K562 (cell line): ENCODE measurements at regions not wholly inside any gene's neighbourhood (a gene's known extent, or its start where the extent isn't known, plus 50 kb on each side); places are given as distances from the start of the nearest gene placed in this dataset.

Experiments
- ATAC-seq: fragments of 200-7000 bp; cut with Tn5 transposase; 3 replicates; pipeline ENCODE4 v1.9.1; 2020; ENCODE audit warnings: moderate library complexity
- BruUV-seq: library from RNA; stranded (reverse); fragments of 400-500 nt; replicated peaks from 2 replicates; lab custom pipeline; 2021; lab: Mats Ljungman, UMichigan
- CTCF ChIA-PET: fragments of 300-600 bp; formaldehyde crosslinking; extraction: SDS; loops from one replicate; lab custom pipeline; 2021; ENCODE audit warnings: low intra/inter-chr PET ratio; lab: Yijun Ruan, JAX
- POLR2A ChIA-PET: fragments of 300-600, 350-650 bp; sonication (Branson Sonifier 250); formaldehyde crosslinking; extraction: SDS; loops from one replicate; lab custom pipeline; 2021; ENCODE audit warnings: antibody characterized with exemption, inconsistent platforms; lab: Yijun Ruan, JAX
- DNase-seq, 4 experiments: peaks; one replicate each; pipeline versions ENCODE4 v3.0.0 to v3.0.0-alpha.2; 2011 to 2018; ENCODE audit warnings: low spot score in 3 of 4, mixed read lengths in 3 of 4; ENCODE audit errors: extremely low read depth in 1 of 4
- FAIRE-seq: peaks from 2 replicates; lab custom pipeline; 2011; peaks lifted over from hg19 to GRCh38; lab: Jason Lieb, UNC
- H2AFZ ChIP-seq: 2 replicates; pipeline ENCODE4 v1.6.0; 2011; ENCODE audit warnings: low read depth, low read length, control low read depth, inconsistent platforms
- H3K27ac ChIP-seq: fragments of 200-600 bp; 3 replicates; pipeline ENCODE4 v1.8.0; 2011; ENCODE audit warnings: low read depth, mild to moderate bottlenecking, control low read depth, inconsistent platforms, low read length, moderate library complexity, mixed read lengths; ENCODE audit errors: extremely low read depth
- H3K27me3 ChIP-seq, 2 experiments: fragments of 300-600 bp in 1 of 2; 2 replicates in 1 of 2; 3 replicates in 1 of 2; pipeline versions ENCODE4 v1.6.0 to v1.8.0; 2011; ENCODE audit warnings: inconsistent platforms in 2 of 2, low read length in 2 of 2, mild to moderate bottlenecking in 1 of 2, mixed read lengths in 1 of 2, moderate library complexity in 1 of 2; ENCODE audit not compliant: control insufficient read depth in 2 of 2, insufficient read depth in 2 of 2
- H3K36me3 ChIP-seq: fragments of 300-600 bp; 3 replicates; pipeline ENCODE4 v1.8.0; 2011; ENCODE audit warnings: mild to moderate bottlenecking, low read length, inconsistent platforms; ENCODE audit not compliant: control insufficient read depth, insufficient read depth
- H3K4me1 ChIP-seq, 2 experiments: fragments of 200-600 bp in 1 of 2; replicated peaks in 1 of 2; 2 replicates in 1 of 2; 3 replicates in 1 of 2; pipeline versions ENCODE4 v1.5.1 to v1.8.0; 2011; ENCODE audit warnings: inconsistent platforms in 2 of 2, low read length in 2 of 2, mild to moderate bottlenecking in 1 of 2, mixed read lengths in 1 of 2, moderate library complexity in 1 of 2; ENCODE audit not compliant: control insufficient read depth in 2 of 2, insufficient read depth in 2 of 2
- H3K4me2 ChIP-seq: 2 replicates; pipeline ENCODE4 v1.6.1; 2011; ENCODE audit warnings: low read length, control low read depth, inconsistent platforms, mixed read lengths; ENCODE audit not compliant: insufficient read depth
- H3K4me3 ChIP-seq: fragments of 200-600 bp; sonication (generic), shearing (Covaris generic); 2 replicates; pipeline ENCODE4 v1.5.1; 2016; ENCODE audit warnings: control low read depth, inconsistent platforms
- H3K79me2 ChIP-seq: fragments of 200-600 bp; 3 replicates; pipeline ENCODE4 v1.8.0; 2011; ENCODE audit warnings: low read length, inconsistent platforms; ENCODE audit not compliant: control insufficient read depth, insufficient read depth
- H3K9ac ChIP-seq, 2 experiments: 2 replicates each; pipeline versions ENCODE4 v1.6.0 to v1.6.1; 2011; ENCODE audit warnings: low read depth in 2 of 2, low read length in 2 of 2, control low read depth in 1 of 2, inconsistent platforms in 1 of 2, mild to moderate bottlenecking in 1 of 2, mixed read lengths in 1 of 2; ENCODE audit not compliant: insufficient read depth in 1 of 2
- H3K9me1 ChIP-seq: one replicate; pipeline ENCODE4 v1.6.0; 2011; ENCODE audit warnings: inconsistent platforms, mild to moderate bottlenecking, low read length, moderate library complexity; ENCODE audit not compliant: control insufficient read depth, insufficient read depth
- H3K9me3 ChIP-seq: replicated peaks from 2 replicates; pipeline ENCODE4 v1.5.1; 2011; ENCODE audit warnings: low read depth, low read length, inconsistent platforms; ENCODE audit not compliant: control insufficient read depth, insufficient read depth
- H4K20me1 ChIP-seq: replicated peaks from 2 replicates; pipeline ENCODE4 v1.6.1; 2011; ENCODE audit warnings: low read length, inconsistent platforms, mixed read lengths; ENCODE audit not compliant: control insufficient read depth, insufficient read depth
- ELF2 ChIP-seq: fragments of 250-450 bp; sonication (Bioruptor Pico); IDR thresholded peaks from 2 replicates; pipeline ENCODE4 v1.5.0; 2021; ENCODE audit warnings: mild to moderate bottlenecking
- HNRNPLL ChIP-seq: fragments of 200-400 bp; formaldehyde crosslinking; IDR thresholded peaks from 2 replicates; pipeline ENCODE4 v1.6.1; 2017; ENCODE audit warnings: low read length, low read depth, mild to moderate bottlenecking; ENCODE audit not compliant: poor library complexity, severe bottlenecking
- PHB2 ChIP-seq: fragments of 450-650 bp; IDR thresholded peaks from 2 replicates; pipeline ENCODE4 v1.6.1; 2017; ENCODE audit warnings: low read depth
- TFAM ChIP-seq: fragments of 250-450 bp; sonication (Bioruptor Pico); conservative IDR thresholded peaks from 2 replicates; pipeline ENCODE4 v1.5.0; 2021; ENCODE audit warnings: mild to moderate bottlenecking, moderate library complexity
- WGBS: fragments of 100-300 bp; shearing (Covaris generic); methylation state at CpG from one replicate; pipeline ENCODE4 v1.1.6; 2016; ENCODE audit warnings: low coverage, mixed read lengths; ENCODE audit not compliant: insufficient coverage; ENCODE audit errors: missing lambda C conversion rate; 5-methylcytosine and 5-hydroxymethylcytosine counted together
- in situ Hi-C: fragments of 300-500 bp; cut with MboI; formaldehyde crosslinking; loops from 4 replicates; pipeline ENCODE4 v1.15.0; 2018; ENCODE audit warnings: inconsistent platforms, mixed read lengths
- intact Hi-C: fragments of 100-400 bp; cut with micrococcal nuclease; formaldehyde crosslinking; loops from 2 replicates; pipeline ENCODE4 v1.14.2; 2022
- TF ChIP-seq, protein P1 (sequence below): fragments of 450-650 bp; IDR thresholded peaks from 2 replicates; pipeline ENCODE4 v1.6.1; 2018; ENCODE audit warnings: mild to moderate bottlenecking, low read depth; ENCODE audit not compliant: partially characterized antibody
- TF ChIP-seq, protein P2 (sequence below), 2 experiments: fragments of 450-650 bp; IDR thresholded peaks; 2 replicates each; pipeline ENCODE4 v1.6.1; 2016; ENCODE audit warnings: mild to moderate bottlenecking in 2 of 2, borderline replicate concordance in 1 of 2, low read depth in 1 of 2, moderate library complexity in 1 of 2

DNA sequence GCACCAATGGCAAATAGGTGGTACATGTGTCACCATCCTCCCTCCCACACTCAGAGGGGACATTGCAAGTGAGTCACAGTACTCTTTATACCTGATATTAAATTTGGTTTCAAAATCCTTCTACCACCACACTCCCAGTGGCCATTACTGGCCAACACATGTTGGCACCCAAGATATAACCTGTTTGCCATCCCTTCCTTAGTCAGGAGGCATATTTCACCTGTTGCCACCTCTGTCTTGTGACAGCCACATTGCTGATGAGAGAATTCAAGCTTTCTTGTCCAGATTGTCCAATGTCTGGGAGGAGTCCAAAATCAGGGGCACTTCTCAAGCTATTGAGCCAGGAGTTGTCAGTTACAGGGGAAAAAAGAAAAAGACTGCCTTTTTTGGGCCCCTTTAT, 80.2 kb upstream of the WWC1 start:
- H3K27me3 ChIP-seq = no peaks in the 10 kb centered on the region
- no peaks in the 10 kb centered on the region for H3K4me1 ChIP-seq
- POLR2A ChIA-PET = no interaction called here
- no peak overlapping the region for H3K4me3 ChIP-seq
- no peak for TF ChIP-seq ELF2 (CRISPR knock-in tag)
- TF ChIP-seq, all 486 proteins: peak for 0
- CTCF ChIA-PET = no interaction called here
- Histone ChIP-seq H3K4me2 (no peak overlapping the region), H4K20me1 (no peaks in the 10 kb centered on the region), H3K27ac (no peak overlapping the region), H3K36me3 (no peaks in the 10 kb centered on the region), H3K9ac (no peak overlapping the region), H3K9me1 (no peaks in the 10 kb centered on the region), H2AFZ (no peak overlapping the region), H3K79me2 (no peaks in the 10 kb centered on the region), H3K9me3 (no peaks in the 10 kb centered on the region)
- in situ Hi-C loops = no loop called here
- BruUV-seq = no TSS peak
- no peak for FAIRE-seq
- no peak for DNase-seq
- intact Hi-C loops = no loop called here
- no peak for ATAC-seq

DNA sequence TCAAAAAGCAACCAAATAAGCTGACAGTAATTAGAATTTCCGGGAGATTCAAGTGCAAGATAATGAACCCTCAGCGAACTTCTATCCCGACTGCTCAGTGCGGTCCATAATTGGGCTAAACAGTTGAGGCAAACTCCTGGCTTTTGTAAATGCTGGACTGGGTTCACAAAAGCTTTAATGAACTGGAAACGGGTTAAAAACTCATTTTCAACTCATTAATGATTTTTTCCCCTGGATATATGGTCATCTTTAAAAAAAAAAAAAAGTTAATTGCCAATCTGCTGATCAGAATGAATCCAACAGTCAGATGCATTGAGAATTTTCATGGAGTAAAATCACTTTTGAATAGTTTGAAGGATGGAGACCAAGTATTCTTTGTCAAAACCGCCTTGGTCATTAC, 79.5 kb upstream of the WWC1 start:
- H3K27ac ChIP-seq = no peak overlapping the region
- 2% methylated on average over 6 of the region's 6 CpGs for WGBS
- no TSS peak for BruUV-seq
- H3K4me2 ChIP-seq = no peak overlapping the region
- TF ChIP-seq, protein P1, sequence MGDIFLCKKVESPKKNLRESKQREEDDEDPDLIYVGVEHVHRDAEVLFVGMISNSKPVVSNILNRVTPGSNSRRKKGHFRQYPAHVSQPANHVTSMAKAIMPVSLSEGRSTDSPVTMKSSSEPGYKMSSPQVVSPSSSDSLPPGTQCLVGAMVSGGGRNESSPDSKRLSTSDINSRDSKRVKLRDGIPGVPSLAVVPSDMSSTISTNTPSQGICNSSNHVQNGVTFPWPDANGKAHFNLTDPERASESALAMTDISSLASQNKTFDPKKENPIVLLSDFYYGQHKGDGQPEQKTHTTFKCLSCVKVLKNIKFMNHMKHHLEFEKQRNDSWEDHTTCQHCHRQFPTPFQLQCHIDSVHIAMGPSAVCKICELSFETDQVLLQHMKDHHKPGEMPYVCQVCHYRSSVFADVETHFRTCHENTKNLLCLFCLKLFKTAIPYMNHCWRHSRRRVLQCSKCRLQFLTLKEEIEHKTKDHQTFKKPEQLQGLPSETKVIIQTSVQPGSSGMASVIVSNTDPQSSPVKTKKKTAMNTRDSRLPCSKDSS = no peak
- TF ChIP-seq, protein P2, sequence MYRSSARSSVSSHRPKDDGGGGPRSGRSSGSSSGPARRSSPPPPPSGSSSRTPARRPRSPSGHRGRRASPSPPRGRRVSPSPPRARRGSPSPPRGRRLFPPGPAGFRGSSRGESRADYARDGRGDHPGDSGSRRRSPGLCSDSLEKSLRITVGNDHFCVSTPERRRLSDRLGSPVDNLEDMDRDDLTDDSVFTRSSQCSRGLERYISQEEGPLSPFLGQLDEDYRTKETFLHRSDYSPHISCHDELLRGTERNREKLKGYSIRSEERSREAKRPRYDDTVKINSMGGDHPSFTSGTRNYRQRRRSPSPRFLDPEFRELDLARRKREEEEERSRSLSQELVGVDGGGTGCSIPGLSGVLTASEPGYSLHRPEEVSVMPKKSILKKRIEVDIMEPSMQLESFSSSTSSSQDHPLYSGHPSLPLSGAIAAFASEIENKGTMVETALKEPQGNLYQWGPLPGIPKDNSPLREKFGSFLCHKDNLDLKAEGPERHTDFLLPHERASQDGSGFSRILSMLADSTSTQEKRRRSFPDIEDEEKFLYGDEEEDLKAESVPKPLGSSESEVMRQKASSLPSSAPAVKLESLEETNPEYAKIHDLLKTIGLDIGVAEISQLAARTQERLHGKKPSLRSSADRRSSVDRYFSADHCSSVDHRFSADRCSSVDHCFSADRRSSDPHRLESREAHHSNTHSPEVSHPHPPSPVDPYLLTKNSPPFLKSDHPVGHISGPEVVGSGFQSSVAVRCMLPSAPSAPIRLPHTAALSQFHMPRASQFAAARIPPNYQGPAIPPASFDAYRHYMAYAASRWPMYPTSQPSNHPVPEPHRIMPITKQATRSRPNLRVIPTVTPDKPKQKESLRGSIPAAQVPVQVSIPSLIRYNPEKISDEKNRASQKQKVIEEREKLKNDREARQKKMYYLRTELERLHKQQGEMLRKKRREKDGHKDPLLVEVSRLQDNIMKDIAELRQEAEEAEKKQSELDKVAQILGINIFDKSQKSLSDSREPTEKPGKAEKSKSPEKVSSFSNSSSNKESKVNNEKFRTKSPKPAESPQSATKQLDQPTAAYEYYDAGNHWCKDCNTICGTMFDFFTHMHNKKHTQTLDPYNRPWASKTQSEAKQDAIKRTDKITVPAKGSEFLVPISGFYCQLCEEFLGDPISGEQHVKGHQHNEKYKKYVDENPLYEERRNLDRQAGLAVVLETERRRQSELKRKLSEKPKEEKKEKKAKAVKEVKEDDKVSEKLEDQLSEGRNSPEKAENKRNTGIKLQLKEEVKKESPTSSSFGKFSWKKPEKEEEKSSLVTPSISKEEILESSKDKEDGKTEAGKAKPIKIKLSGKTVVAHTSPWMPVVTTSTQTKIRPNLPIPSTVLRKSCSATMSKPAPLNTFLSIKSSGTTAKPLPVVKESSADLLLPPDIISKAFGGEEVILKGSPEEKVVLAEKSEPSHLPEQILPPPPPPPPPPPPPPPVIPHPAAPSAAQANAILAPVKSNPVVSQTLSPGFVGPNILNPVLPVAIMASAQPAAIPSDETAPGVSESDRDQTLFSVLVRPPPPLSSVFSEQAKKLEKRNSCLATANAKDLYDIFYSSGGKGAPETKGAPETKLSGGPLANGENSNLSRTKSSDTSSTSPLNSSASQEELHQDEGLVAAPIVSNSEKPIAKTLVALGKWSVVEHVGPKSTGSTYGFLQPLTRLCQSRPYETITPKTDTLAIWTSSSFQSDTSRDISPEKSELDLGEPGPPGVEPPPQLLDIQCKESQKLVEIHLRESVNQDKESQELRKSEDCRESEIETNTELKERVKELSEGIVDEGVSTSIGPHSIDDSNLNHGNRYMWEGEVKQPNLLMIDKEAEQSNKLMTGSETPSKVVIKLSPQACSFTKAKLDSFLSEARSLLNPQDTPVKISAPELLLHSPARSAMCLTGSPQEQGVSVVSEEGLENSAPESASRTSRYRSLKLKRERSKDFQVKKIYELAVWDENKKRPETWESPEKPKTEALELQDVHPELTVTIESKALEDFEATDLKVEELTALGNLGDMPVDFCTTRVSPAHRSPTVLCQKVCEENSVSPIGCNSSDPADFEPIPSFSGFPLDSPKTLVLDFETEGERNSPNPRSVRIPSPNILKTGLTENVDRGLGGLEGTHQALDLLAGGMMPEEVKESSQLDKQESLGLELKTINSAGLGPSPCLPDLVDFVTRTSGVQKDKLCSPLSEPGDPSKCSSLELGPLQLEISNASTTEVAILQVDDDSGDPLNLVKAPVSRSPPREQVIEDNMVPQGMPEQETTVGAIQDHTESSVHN (IDR thresholded peaks at IDR 0.05; ENCODE audit: borderline replicate concordance in 1 of 2, low read depth in 1 of 2) = no peak
- TF ChIP-seq HNRNPLL (no peak), TFAM (no peak), PHB2 (no peak)
- no peak overlapping the region for H3K4me3 ChIP-seq
- no peak overlapping the region for H3K9ac ChIP-seq
- H3K27me3 ChIP-seq = no peaks in the 10 kb centered on the region
- CTCF ChIA-PET = no interaction called here
- FAIRE-seq = no peak
- H3K4me1 ChIP-seq = no peaks in the 10 kb centered on the region
- H3K79me2 ChIP-seq = no peaks in the 10 kb centered on the region
- no peaks in the 10 kb centered on the region for H4K20me1 ChIP-seq
- POLR2A ChIA-PET = no interaction called here
- H2AFZ ChIP-seq = no peak overlapping the region
- H3K9me1 ChIP-seq = no peaks in the 10 kb centered on the region
- no peak for DNase-seq
- intact Hi-C loops = no loop called here
- no peaks in the 10 kb centered on the region for H3K36me3 ChIP-seq
- no peaks in the 10 kb centered on the region for H3K9me3 ChIP-seq
- in situ Hi-C loops = no loop called here
- no peak for ATAC-seq
